HCT116 (cell line): ENCODE measurements at regions not wholly inside any gene's neighbourhood (a gene's known extent, or its start where the extent isn't known, plus 50 kb on each side); places are given as distances from the start of the nearest gene placed in this dataset.

Experiments
- CBX3 ChIP-seq: IDR thresholded peaks from 2 replicates; pipeline ENCODE4 v1.6.1; 2012; ENCODE audit warnings: low read depth
- EZH2 ChIP-seq: fragments of 200-600 bp; sonication (generic); IDR thresholded peaks from 2 replicates; pipeline ENCODE4 v1.6.1; 2017; ENCODE audit warnings: antibody characterized with exemption, mixed run types
- EZH2phosphoT487 ChIP-seq: fragments of 200-600 bp; IDR thresholded peaks from 2 replicates; pipeline ENCODE4 v1.6.1; 2018; ENCODE audit warnings: antibody characterized with exemption, borderline replicate concordance
- JUND ChIP-seq: IDR thresholded peaks from 2 replicates; pipeline ENCODE4 v1.6.1; 2012
- POLR2A ChIP-seq: IDR thresholded peaks from 2 replicates; pipeline ENCODE4 v1.7.0; 2011; ENCODE audit warnings: borderline replicate concordance; ENCODE audit not compliant: insufficient read depth, insufficient read length; ENCODE audit errors: extremely low read depth
- POLR2AphosphoS5 ChIP-seq: IDR thresholded peaks from 2 replicates; pipeline ENCODE4 v1.6.1; 2011; ENCODE audit warnings: mild to moderate bottlenecking, low read depth, low read length, moderate library complexity
- SIN3A ChIP-seq: IDR thresholded peaks from 2 replicates; pipeline ENCODE4 v1.6.1; 2012; ENCODE audit warnings: low read depth
- SP1 ChIP-seq: IDR thresholded peaks from 2 replicates; pipeline ENCODE4 v1.6.1; 2012; ENCODE audit warnings: low read depth
- SRF ChIP-seq: IDR thresholded peaks from 2 replicates; pipeline ENCODE4 v1.6.1; 2012; ENCODE audit warnings: low read depth
- TF ChIP-seq, protein P1 (sequence below), 3 experiments: fragments of 200-600 bp in 1 of 3; sonication (generic) in 1 of 3; IDR thresholded peaks in 2 of 3; conservative IDR thresholded peaks in 1 of 3; 2 replicates each; pipeline ENCODE4 v1.5.1; 2012 to 2017; ENCODE audit warnings: low read depth in 2 of 3, low read length in 2 of 3, antibody characterized with exemption in 1 of 3, borderline replicate concordance in 1 of 3, control low read depth in 1 of 3, mild to moderate bottlenecking in 1 of 3, mixed read lengths in 1 of 3, mixed run types in 1 of 3, moderate library complexity in 1 of 3; ENCODE audit not compliant: insufficient read depth in 1 of 3
- TF ChIP-seq, protein P2 (sequence below): IDR thresholded peaks from 2 replicates; pipeline ENCODE4 v1.6.1; 2012
- TF ChIP-seq, protein P3 (sequence below): IDR thresholded peaks from 2 replicates; pipeline ENCODE4 v1.6.1; 2012
- TF ChIP-seq, protein P4 (sequence below): IDR thresholded peaks from 2 replicates; pipeline ENCODE4 v1.6.1; 2012; ENCODE audit warnings: low read depth

DNA sequence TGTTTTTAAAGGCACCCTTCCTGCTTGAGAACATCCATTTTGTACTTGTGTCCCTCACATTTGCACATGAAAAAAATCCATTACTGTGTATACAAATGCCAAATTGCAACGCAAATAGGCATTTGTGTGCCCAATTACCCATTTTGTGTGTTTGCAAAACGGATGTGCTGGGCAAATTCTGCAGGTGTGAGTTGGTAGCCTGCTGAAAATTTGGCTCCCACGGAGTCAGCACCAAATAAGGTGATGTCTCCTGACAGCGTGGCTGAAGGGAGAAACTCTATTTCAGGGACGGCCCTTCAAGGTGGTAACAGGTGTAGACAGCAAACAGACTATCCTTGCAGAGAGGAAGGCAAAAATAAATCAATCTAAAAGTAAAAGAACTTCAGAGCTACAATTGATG lies 661.1 kb downstream of the BCL11A start:
- TF ChIP-seq, protein P1, sequence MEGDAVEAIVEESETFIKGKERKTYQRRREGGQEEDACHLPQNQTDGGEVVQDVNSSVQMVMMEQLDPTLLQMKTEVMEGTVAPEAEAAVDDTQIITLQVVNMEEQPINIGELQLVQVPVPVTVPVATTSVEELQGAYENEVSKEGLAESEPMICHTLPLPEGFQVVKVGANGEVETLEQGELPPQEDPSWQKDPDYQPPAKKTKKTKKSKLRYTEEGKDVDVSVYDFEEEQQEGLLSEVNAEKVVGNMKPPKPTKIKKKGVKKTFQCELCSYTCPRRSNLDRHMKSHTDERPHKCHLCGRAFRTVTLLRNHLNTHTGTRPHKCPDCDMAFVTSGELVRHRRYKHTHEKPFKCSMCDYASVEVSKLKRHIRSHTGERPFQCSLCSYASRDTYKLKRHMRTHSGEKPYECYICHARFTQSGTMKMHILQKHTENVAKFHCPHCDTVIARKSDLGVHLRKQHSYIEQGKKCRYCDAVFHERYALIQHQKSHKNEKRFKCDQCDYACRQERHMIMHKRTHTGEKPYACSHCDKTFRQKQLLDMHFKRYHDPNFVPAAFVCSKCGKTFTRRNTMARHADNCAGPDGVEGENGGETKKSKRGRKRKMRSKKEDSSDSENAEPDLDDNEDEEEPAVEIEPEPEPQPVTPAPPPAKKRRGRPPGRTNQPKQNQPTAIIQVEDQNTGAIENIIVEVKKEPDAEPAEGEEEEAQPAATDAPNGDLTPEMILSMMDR (IDR thresholded peaks at IDR 0.05 in 2 of 3, conservative IDR thresholded peaks at IDR 0.05 in 1 of 3; ENCODE audit: borderline replicate concordance in 1 of 3, insufficient read depth in 1 of 3, low read depth in 2 of 3, low read length in 2 of 3), result no peak
- TF ChIP-seq, protein P2, sequence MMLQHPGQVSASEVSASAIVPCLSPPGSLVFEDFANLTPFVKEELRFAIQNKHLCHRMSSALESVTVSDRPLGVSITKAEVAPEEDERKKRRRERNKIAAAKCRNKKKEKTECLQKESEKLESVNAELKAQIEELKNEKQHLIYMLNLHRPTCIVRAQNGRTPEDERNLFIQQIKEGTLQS, result no peak
- TF ChIP-seq JUND (no peak), EZH2 (no peak), POLR2AphosphoS5 (no peak), SIN3A (no peak), POLR2A (no peak), SRF (no peak), EZH2phosphoT487 (no peak), SP1 (no peak), CBX3 (no peak)
- TF ChIP-seq, protein P3, sequence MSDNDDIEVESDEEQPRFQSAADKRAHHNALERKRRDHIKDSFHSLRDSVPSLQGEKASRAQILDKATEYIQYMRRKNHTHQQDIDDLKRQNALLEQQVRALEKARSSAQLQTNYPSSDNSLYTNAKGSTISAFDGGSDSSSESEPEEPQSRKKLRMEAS, result no peak
- TF ChIP-seq, protein P4, sequence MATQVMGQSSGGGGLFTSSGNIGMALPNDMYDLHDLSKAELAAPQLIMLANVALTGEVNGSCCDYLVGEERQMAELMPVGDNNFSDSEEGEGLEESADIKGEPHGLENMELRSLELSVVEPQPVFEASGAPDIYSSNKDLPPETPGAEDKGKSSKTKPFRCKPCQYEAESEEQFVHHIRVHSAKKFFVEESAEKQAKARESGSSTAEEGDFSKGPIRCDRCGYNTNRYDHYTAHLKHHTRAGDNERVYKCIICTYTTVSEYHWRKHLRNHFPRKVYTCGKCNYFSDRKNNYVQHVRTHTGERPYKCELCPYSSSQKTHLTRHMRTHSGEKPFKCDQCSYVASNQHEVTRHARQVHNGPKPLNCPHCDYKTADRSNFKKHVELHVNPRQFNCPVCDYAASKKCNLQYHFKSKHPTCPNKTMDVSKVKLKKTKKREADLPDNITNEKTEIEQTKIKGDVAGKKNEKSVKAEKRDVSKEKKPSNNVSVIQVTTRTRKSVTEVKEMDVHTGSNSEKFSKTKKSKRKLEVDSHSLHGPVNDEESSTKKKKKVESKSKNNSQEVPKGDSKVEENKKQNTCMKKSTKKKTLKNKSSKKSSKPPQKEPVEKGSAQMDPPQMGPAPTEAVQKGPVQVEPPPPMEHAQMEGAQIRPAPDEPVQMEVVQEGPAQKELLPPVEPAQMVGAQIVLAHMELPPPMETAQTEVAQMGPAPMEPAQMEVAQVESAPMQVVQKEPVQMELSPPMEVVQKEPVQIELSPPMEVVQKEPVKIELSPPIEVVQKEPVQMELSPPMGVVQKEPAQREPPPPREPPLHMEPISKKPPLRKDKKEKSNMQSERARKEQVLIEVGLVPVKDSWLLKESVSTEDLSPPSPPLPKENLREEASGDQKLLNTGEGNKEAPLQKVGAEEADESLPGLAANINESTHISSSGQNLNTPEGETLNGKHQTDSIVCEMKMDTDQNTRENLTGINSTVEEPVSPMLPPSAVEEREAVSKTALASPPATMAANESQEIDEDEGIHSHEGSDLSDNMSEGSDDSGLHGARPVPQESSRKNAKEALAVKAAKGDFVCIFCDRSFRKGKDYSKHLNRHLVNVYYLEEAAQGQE, result no peak
